B cell (primary cell): ENCODE measurements at regions not wholly inside any gene's neighbourhood (a gene's known extent, or its start where the extent isn't known, plus 50 kb on each side); places are given as distances from the start of the nearest gene placed in this dataset.
"Not testable (repeated sequence)": the region's sequence is repeated elsewhere in the genome, so short reads cannot be mapped to it uniquely, and the experiment has no call there.

Source experiments
- ATAC-seq: fragments of 200-7000 bp; cut with Tn5 transposase; one replicate; pipeline ENCODE4 v1.10.0; 2021; ENCODE audit warnings: low read depth, mild to moderate bottlenecking, moderate number of reproducible peaks, moderate library complexity
- CTCF ChIA-PET: fragments of 350-600 bp; sonication (Branson Sonifier 250); formaldehyde crosslinking; loops from one replicate; lab custom pipeline; 2021; ENCODE audit warnings: antibody characterized with exemption, inconsistent platforms; lab: Charles Lee
- POLR2A ChIA-PET: fragments of 350-600 bp; sonication (Branson Sonifier 250); formaldehyde crosslinking; loops from one replicate; lab custom pipeline; 2021; ENCODE audit warnings: antibody characterized with exemption; lab: Charles Lee
- DNase-seq: peaks from one replicate; pipeline ENCODE4 v3.0.0; 2013
- H2AFZ ChIP-seq: 2 replicates; pipeline ENCODE4 v1.6.1; 2012; ENCODE audit warnings: mild to moderate bottlenecking, low read depth, low read length; ENCODE audit not compliant: insufficient read depth, poor library complexity, severe bottlenecking
- H3K27ac ChIP-seq, 2 donors: 1 replicate in 1 of 2; 2 replicates in 1 of 2; pipeline ENCODE4 v1.5.1; 2012 to 2013; ENCODE audit warnings: low read length in 2 of 2, mild to moderate bottlenecking in 2 of 2, moderate library complexity in 1 of 2
- H3K27me3 ChIP-seq, 4 experiments: fragments of 200-600 bp in 1 of 4; sonication (generic) in 1 of 4; replicated peaks in 1 of 4; 1 replicate in 2 of 4; 2 replicates in 2 of 4; pipeline versions ENCODE4 v1.6.1 to v1.7.0; 2013 to 2016; ENCODE audit warnings: low read length in 3 of 4, mild to moderate bottlenecking in 2 of 4, mixed read lengths in 1 of 4, moderate library complexity in 1 of 4; ENCODE audit not compliant: insufficient read depth in 4 of 4, control insufficient read depth in 3 of 4; ENCODE audit errors: control extremely low read depth in 1 of 4
- H3K36me3 ChIP-seq, 2 experiments: replicated peaks in 1 of 2; 1 replicate in 1 of 2; 2 replicates in 1 of 2; pipeline versions ENCODE4 v1.6.1 to v1.7.1; 2013; ENCODE audit warnings: low read length in 1 of 2; ENCODE audit not compliant: insufficient read depth in 2 of 2, control insufficient read depth in 1 of 2; ENCODE audit errors: control extremely low read depth in 1 of 2, extremely low read depth in 1 of 2
- H3K4me1 ChIP-seq, 2 donors: fragments of 200-600 bp in 1 of 2; sonication (generic) in 1 of 2; 1 replicate in 1 of 2; 2 replicates in 1 of 2; pipeline versions ENCODE4 v1.5.1 to v1.6.1; 2013 to 2017; ENCODE audit warnings: low read length in 2 of 2; ENCODE audit not compliant: control insufficient read depth in 2 of 2, insufficient read depth in 2 of 2
- H3K4me2 ChIP-seq: replicated peaks from 2 replicates; pipeline ENCODE3; 2012; ENCODE audit warnings: mild to moderate bottlenecking, low read depth, low read length; ENCODE audit not compliant: poor library complexity, severe bottlenecking
- H3K4me3 ChIP-seq, 5 experiments: fragments of 200-600 bp in 1 of 5; sonication (generic) in 1 of 5; 1 replicate in 3 of 5; 2 replicates in 2 of 5; pipeline versions ENCODE4 v1.5.1 to v1.7.0; 2011 to 2016; ENCODE audit warnings: low read length in 4 of 5, mild to moderate bottlenecking in 4 of 5, low read depth in 2 of 5, control low read depth in 1 of 5, moderate library complexity in 1 of 5; ENCODE audit not compliant: insufficient read depth in 1 of 5; ENCODE audit errors: control extremely low read depth in 1 of 5, extremely low read depth in 1 of 5
- H3K79me2 ChIP-seq: fragments of 200-600 bp; sonication (generic); one replicate; pipeline ENCODE4 v1.6.0; 2016; ENCODE audit warnings: low read length; ENCODE audit not compliant: control insufficient read depth, insufficient read depth
- H3K9ac ChIP-seq: fragments of 200-600 bp; sonication (generic); 2 replicates; pipeline ENCODE4 v1.6.1; 2017; ENCODE audit warnings: mild to moderate bottlenecking, low read length, moderate library complexity
- H3K9me3 ChIP-seq, 3 donors: one replicate each; pipeline versions ENCODE4 v1.6.1 to v1.7.1; 2013; ENCODE audit warnings: low read length in 2 of 3; ENCODE audit not compliant: control insufficient read depth in 2 of 3, insufficient read depth in 1 of 3; ENCODE audit errors: control extremely low read depth in 1 of 3
- H4K20me1 ChIP-seq: 2 replicates; pipeline ENCODE4 v1.6.0; 2012; ENCODE audit warnings: mild to moderate bottlenecking, low read length; ENCODE audit not compliant: insufficient read depth, control insufficient read depth, poor library complexity, severe bottlenecking
- H3K27ac Mint-ChIP-seq: one replicate; pipeline ENCODE4 v1.8.0; 2021; ENCODE audit warnings: mixed read lengths
- H3K27me3 Mint-ChIP-seq: one replicate; pipeline ENCODE4 v1.8.0; 2021; ENCODE audit warnings: mixed read lengths
- H3K4me1 Mint-ChIP-seq: one replicate; pipeline ENCODE4 v1.8.0; 2021; ENCODE audit warnings: mixed read lengths
- H3K4me3 Mint-ChIP-seq: one replicate; pipeline ENCODE4 v1.8.0; 2021; ENCODE audit warnings: mixed read lengths
- H3K9me3 Mint-ChIP-seq: one replicate; pipeline ENCODE4 v1.8.0; 2022; ENCODE audit warnings: mixed read lengths; ENCODE audit not compliant: insufficient read depth
- CTCF ChIP-seq: fragments of 200-600 bp; IDR thresholded peaks from one replicate; pipeline ENCODE4 v1.8.0; 2022; ENCODE audit warnings: antibody characterized with exemption, mild to moderate bottlenecking
- EZH2 ChIP-seq: IDR thresholded peaks from 2 replicates; pipeline ENCODE4 v1.6.1; 2012; ENCODE audit warnings: borderline replicate concordance, low read depth, mild to moderate bottlenecking, moderate library complexity, low read length; ENCODE audit not compliant: insufficient read depth, poor library complexity, severe bottlenecking
- WGBS: methylation state at CpG from one replicate; pipeline ENCODE4 v1.1.5; 2013; ENCODE audit warnings: missing lambda C conversion rate; ENCODE audit not compliant: insufficient coverage; 5-methylcytosine and 5-hydroxymethylcytosine counted together
- intact Hi-C: fragments of 100-400 bp; cut with micrococcal nuclease; formaldehyde crosslinking; loops from one replicate; pipeline ENCODE4 v1.10.0; 2022

GRCh38 chr16:52113533-52114183, 433.3 kb downstream of the TOX3 start:
- no peaks in the 10 kb centered on the region for H3K4me1 Mint-ChIP-seq
- H3K36me3 ChIP-seq, result no peaks in the 10 kb centered on the region
- H3K27me3 Mint-ChIP-seq, result no peaks in the 10 kb centered on the region
- no peaks in the 10 kb centered on the region for H3K79me2 ChIP-seq
- no peaks in the 10 kb centered on the region for H3K4me1 ChIP-seq
- no peak overlapping the region for H3K9ac ChIP-seq
- H2AFZ ChIP-seq, result no peak overlapping the region
- intact Hi-C loops, result no loop called here
- ChIA-PET CTCF (no interaction called here), POLR2A (no interaction called here)
- H4K20me1 ChIP-seq, result no peaks in the 10 kb centered on the region
- H3K4me2 ChIP-seq, result no peak overlapping the region
- no peak overlapping the region for H3K27ac Mint-ChIP-seq
- no peak overlapping the region for H3K4me3 ChIP-seq
- no CpG with 5 or more reads among the region's 2 CpGs for WGBS
- TF ChIP-seq EZH2, result no peak
- no peak for TF ChIP-seq CTCF
- DNase-seq (no peak), ATAC-seq (no peak)
- H3K27me3 ChIP-seq, result no peaks in the 10 kb centered on the region
- no peak overlapping the region for H3K27ac ChIP-seq
- H3K4me3 Mint-ChIP-seq, result no peak overlapping the region
- peaks cover 0 to 5% (median 0%) of the 10 kb centered on the region in 3 donors for H3K9me3 ChIP-seq
- no peaks in the 10 kb centered on the region for H3K9me3 Mint-ChIP-seq

- H3K4me2 ChIP-seq, H3K9ac ChIP-seq, H3K9me3 ChIP-seq, H3K9me3 Mint-ChIP-seq, ATAC-seq, H3K27ac ChIP-seq, H3K4me1 ChIP-seq, H3K27me3 ChIP-seq, H3K4me1 Mint-ChIP-seq, intact Hi-C loops, H3K36me3 ChIP-seq, H2AFZ ChIP-seq, CTCF ChIA-PET, DNase-seq, H3K4me3 Mint-ChIP-seq, H3K4me3 ChIP-seq, H3K27ac Mint-ChIP-seq, H3K27me3 Mint-ChIP-seq, H4K20me1 ChIP-seq, H3K79me2 ChIP-seq, POLR2A ChIA-PET: not testable (repeated sequence)
- WGBS, result 100% methylated on average over 3 of the region's 4 CpGs
These were observed 441.9 kb downstream of the TOX3 start for GRCh38 chr16:52104993-52105392.
